NCI-H2107 treated with DMSO at 0.1 percent for 48 hours (cell line): ENCODE measurements at regions not wholly inside any gene's neighbourhood (a gene's known extent, or its start where the extent isn't known, plus 50 kb on each side); places are given as distances from the start of the nearest gene placed in this dataset.

Experiments
- DNase-seq: peaks from one replicate; lab custom pipeline; 2025; ENCODE audit not compliant: unreplicated experiment; lab: John Stamatoyannopoulos, UW

DNA sequence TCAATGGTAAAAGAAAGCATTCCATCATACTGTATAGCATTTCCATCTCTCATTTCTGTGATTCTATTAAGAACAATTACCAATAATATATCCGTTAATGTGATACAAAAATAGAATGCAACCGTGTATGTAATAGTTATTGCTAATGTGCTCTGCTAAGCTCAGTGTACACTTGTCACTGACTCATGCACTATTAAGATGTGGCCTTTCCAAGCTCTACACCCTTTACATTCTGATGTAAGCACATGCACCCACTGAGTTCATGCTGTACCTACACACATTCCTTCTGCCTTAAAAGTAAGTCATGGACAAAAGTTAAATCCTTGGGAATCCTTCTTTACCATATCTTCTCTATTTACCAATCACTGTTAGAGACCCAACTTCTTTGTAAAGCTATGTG lies 319.1 kb downstream of the ZSWIM6 start:
- no peak for DNase-seq

GRCh38 chr5:61652916-61653315 lies 320.9 kb downstream of the ZSWIM6 start:
- DNase-seq = no peak

- no peak for DNase-seq
Measured at GRCh38 chr5:61653807-61654580, 321.9 kb downstream of the ZSWIM6 start.

- DNase-seq = no peak
Measured at GRCh38 chr5:61654876-61655275, 322.8 kb downstream of the ZSWIM6 start.

GRCh38 chr5:61657010-61657409 lies 325.0 kb downstream of the ZSWIM6 start:
- DNase-seq = no peak

DNA sequence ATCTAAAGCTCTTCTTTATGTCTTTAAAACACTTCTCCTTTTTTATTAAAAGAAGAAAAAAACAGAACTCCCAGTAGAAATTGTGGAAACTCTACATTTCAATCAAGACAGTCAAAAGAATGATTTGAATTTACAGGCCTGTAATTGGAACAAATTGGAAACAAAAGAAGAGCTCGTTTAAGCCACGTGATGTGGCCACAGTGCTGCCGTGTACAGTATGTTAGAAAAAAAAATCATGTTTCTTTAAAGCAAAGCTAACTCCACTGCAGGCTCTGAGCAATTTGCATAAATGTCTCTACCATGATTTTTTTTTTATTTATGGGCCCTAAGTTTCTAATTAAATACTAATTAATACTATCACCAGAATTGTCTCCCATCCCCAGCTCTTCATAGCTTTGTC lies 325.6 kb downstream of the ZSWIM6 start:
- DNase-seq = no peak

- peak; percentile 22 for DNase-seq
Measured at GRCh38 chr5:61658592-61659008, 326.5 kb downstream of the ZSWIM6 start.

DNA sequence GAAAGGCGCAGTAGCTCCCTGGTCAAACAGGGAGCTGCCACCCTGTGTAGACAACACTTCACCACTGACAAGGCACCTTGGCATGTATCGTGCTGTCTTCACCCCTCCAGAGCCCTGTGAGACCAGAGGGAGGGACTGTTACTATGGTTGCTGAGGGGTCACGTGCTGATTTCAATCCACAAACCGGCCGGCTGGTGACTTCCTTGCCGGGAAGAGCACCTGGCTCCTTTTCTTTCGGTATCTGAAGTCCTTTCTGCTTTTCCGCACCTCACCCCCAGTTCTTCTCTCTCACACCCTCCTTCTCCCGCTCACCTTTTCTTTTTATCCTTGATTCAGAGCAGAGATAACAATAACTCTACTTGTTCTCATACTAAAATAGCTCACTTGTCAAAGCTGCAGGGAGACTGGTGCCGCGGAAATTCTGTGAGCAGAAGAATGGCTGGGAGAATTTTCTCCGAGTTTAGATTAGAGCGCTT lies 327.2 kb downstream of the ZSWIM6 start:
- no peak for DNase-seq

GRCh38 chr5:61662670-61663069 lies 330.6 kb downstream of the ZSWIM6 start:
- no peak for DNase-seq

DNA sequence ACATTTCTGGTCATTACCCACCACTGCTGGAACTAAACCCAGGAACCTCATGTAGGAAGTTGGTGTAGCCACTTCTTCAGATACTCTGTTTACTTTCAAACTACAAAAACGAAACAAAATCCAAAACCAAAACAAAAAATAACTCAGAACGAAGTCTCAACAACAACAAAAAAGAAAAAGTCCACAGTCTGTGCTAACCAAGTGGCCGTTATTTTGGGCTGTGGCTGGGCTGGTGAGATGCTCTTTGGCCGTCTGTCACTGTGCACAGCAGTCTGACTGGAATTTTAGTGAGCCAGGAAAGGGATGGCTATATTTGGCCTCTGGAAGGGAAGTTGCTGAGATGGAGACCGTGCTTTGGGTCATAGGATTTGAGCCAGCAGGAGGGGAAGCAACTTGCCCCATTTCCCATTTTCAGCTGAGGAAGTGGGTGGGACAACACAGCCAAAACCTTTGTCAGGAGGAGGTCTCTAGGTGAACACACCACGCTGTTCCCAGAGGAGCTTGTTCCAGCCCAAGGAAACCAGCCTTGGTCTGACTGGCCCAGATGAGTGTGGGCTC lies 334.1 kb downstream of the ZSWIM6 start:
- no peak for DNase-seq

GRCh38 chr5:61667525-61668218 lies 335.6 kb downstream of the ZSWIM6 start:
- no peak for DNase-seq

- DNase-seq = no peak
Measured at GRCh38 chr5:61669531-61669930, 337.5 kb downstream of the ZSWIM6 start.

GRCh38 chr5:61670941-61671340 lies 338.9 kb downstream of the ZSWIM6 start:
- DNase-seq = no peak

DNA sequence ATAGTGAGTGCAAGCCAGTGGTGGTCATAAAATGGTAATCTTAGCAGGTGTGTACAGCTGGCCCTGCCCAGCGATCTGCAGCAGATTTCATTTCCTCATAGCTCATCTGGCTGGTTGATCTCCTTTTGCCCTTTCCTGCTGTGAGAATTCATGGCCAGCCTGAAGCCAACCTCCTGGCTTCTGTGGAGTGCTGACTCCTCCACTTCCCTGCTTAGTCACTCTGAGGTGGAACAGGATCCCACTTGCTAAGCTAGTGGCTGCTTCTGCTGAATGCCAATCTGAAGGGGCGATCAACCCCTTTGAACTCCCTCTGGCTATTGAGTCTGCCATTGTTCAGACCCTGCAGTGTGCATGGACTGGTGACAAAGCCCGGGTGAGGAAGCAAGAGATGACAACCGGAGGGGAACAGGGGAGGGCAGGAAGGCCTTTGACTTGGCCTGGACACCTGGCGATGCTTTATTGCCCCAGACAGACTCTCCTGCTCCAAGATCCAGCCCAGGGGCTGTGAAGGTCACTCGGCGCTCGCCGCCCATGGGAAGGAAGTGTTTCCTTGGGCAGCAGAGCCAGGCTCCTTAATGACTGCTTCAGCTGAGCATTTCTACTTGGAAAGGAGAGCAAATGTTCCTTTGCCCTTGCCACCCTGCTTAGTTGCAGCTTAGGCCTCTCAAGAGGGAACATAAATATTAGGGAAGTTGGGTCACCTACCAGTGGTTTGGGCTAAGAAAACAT lies 341.1 kb downstream of the ZSWIM6 start:
- DNase-seq = no peak

DNA sequence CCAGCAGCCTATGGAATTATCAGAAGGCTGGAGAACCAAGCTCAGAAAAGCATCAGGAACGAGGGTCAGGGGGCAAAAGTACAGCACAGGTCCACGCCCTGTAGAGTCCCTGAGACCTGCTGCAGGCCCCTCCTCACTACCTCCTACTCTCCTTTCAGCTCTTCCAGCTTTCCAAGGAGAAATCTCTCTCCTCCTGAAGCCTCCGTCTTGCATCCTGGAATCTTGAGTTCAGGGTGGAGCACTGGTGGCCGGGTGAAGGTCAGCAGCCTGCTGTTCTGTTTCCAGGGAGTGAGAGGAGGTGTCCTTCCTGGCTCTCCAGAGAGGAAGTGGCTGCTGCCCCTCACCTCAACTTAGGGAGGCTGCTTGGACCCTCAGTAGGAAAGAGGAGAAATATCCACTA lies 342.3 kb downstream of the ZSWIM6 start:
- DNase-seq = no peak

- no peak for DNase-seq
Measured at GRCh38 chr5:61675015-61675692, 343.1 kb downstream of the ZSWIM6 start.

GRCh38 chr5:61677220-61677619 lies 345.2 kb downstream of the ZSWIM6 start:
- DNase-seq = no peak

GRCh38 chr5:61678966-61679365 lies 346.9 kb downstream of the ZSWIM6 start:
- DNase-seq = no peak

DNA sequence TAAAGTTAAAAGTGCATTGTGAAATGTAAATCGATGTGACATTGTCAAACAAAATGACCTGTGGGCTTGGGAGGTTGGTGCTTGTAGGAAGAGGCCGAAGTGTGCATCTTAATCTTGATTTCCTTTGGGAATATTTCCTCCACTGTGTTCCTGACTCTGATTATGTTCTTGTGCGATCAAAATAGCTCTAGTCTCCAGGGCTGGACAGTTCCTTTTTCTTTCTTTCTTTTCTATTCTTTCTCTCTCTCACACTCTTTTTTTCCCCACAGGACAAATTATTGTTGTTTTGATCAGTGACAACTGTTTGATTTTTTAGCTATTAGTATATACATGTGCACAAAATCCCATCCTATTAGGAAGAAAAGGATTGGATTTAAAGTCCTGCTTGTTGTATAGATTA lies 347.5 kb downstream of the ZSWIM6 start:
- no peak for DNase-seq

GRCh38 chr5:61680247-61680646 lies 348.2 kb downstream of the ZSWIM6 start:
- DNase-seq = no peak

DNA sequence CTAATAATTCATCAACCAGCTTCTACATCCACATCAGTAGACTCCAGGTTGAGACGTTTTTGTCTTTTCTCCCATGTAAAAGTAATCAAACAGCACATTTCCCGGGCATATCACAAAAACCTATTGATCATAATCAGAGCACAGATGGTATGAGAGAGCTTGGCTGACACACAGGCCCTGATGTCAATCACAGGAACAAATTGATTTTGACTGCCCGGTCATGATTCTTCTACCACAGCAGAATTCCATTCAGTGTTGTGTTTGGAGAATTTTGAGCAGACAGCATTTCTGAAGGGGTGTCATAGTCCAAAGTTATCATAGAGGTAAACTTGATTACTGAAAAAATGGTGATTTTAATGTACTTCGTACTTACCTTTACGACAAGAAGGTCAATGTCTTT lies 351.1 kb downstream of the ZSWIM6 start:
- DNase-seq = no peak
